ENCODE measurements at regions not wholly inside any gene's neighbourhood (a gene's known extent, or its start where the extent isn't known, plus 50 kb on each side); places are given as distances from the start of the nearest gene placed in this dataset.

DNA sequence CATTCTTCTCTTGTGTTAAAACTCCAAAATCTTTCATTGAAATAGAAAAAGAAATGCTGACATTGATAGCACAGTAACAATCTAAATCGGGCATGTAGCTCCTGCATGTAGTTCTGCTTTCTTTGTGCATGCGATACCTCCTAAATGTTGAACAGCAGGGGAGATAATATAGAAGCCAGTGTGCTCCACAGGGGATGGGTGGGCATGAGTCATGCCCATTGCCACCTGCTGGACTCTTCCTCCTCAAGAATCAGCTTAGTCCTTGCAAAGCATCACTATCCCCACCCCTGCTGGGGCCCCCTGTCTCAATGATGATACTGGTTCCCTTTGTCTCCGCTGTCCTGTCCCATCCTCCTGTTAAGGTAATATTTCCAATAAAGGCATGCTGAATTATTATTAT, 203.0 kb downstream of the RWDD3 start:
- H3K4me3 Mint-ChIP-seq, result no peak overlapping the region
- H3K9me3 Mint-ChIP-seq, result no peaks in the 10 kb centered on the region
- no peaks in the 10 kb centered on the region for H3K4me1 Mint-ChIP-seq (ENCODE audit: low read depth)

DNA sequence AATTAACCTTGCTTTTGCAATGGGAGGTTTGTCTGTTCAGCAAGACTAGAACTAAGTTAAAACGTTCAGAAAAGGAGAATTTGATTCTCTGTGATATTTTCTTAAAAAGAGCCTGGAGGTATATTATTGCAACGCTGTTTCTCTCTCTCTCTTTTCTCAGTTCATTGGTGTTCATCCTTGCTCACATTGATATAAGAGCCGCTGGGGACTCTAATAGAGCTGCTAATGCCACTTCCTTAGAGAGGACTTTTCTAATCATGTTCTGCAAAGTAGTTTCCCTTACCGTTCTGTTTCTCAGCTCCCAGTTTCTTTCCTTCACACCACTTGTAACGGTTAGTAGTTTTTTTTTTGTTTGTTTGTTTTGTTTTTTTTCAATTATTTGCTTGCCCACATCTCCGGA, 203.8 kb downstream of the RWDD3 start:
- no peaks in the 10 kb centered on the region for H3K36me3 Mint-ChIP-seq (ENCODE audit: low read depth)
- H3K27me3 Mint-ChIP-seq, result peaks cover 4% of the 10 kb centered on the region
- no peaks in the 10 kb centered on the region for H3K9me3 Mint-ChIP-seq
- H3K4me3 Mint-ChIP-seq, result no peak overlapping the region
- H3K4me1 Mint-ChIP-seq (ENCODE audit: low read depth), result no peaks in the 10 kb centered on the region
- no peak overlapping the region for H3K27ac Mint-ChIP-seq

More for the DNA sequence above, 203.0 kb downstream of the RWDD3 start:
- H3K36me3 Mint-ChIP-seq (ENCODE audit: low read depth), result no peaks in the 10 kb centered on the region
- H3K27me3 Mint-ChIP-seq, result peaks cover 4% of the 10 kb centered on the region
- H3K27ac Mint-ChIP-seq, result no peak overlapping the region

DNA sequence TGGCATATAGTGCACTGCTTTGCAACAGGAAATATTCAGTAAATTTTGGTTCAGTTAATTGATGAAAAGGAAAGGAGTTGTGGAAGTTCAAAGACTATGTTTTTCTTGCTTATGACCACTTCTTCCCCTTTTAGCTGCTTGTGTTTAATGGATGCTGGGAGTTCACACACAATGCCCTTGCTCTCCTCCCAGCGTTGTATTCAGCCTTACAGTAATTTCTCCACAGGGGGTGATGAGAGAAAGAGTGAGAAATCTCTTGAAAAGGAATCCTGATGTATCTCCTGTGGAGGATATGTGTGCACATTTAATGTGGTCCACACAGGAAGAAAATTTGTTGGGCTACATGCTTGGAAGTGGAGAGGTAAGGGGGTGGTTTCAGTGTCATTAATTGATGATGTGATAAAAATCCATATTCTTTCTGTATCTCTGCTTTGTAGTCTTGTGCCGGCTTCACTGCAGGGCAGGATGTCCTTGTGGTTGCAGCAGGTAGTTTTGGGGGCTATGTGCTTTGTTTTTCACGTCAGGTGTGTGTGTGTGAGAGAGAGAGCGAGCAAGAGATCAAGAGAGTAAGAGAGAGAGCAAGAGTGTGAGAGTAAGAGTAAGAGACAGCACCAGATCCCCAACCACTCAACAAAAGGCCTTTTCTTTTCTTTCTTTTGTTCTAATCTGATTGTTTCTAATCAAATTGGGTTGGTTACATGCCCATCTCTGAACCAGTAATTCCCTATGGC, 204.4 kb downstream of the RWDD3 start:
- Mint-ChIP-seq H3K36me3 (ENCODE audit: low read depth) (no peaks in the 10 kb centered on the region), H3K27ac (no peak overlapping the region), H3K9me3 (no peaks in the 10 kb centered on the region), H3K4me1 (ENCODE audit: low read depth) (no peaks in the 10 kb centered on the region), H3K4me3 (no peak overlapping the region), H3K27me3 (peaks cover 4% of the 10 kb centered on the region)

DNA sequence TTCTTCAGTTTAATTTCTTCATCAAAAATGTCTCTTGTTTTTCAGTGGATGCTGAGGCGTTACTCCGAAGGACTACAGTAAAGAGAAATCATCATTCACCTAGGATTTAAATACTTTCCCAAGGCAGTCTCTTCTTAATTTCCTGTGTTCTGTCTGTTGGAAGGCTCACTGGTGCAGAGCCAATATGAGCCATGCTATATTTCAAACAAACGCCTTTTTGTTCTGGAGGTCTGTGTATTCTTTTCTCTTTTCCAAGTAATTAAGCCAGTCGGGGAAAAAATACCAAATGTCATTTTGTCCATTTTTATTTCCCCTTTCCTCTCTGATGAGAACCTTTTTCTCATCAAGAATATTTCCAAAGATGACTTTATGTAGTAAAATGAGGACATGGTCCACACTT, 206.5 kb downstream of the RWDD3 start:
- H3K4me1 Mint-ChIP-seq (ENCODE audit: low read depth), result no peaks in the 10 kb centered on the region
- H3K27me3 Mint-ChIP-seq, result no peaks in the 10 kb centered on the region
- no peak overlapping the region for H3K27ac Mint-ChIP-seq
- H3K4me3 Mint-ChIP-seq, result no peak overlapping the region
- H3K36me3 Mint-ChIP-seq (ENCODE audit: low read depth), result no peaks in the 10 kb centered on the region
- no peaks in the 10 kb centered on the region for H3K9me3 Mint-ChIP-seq

DNA sequence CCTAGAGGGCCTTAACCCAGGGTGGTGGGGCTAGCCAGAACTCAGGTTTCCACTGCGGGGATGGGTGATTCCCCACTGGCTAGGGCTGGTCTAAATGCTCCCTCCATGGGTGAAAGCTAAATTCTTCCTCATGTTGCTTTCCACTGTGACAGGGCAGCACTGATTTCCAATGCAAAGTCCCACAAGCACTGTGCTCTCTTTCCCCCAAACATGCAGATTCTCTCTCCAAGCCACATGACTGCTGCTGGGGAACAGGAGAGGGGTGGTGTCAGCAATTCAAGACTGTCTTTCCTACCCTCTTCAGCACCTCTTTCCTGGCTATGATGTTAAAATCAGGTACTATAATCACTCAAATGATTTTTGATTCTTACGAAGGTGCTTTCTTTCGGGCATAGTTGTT, 215.5 kb downstream of the RWDD3 start:
- Mint-ChIP-seq H3K27me3 (no peaks in the 10 kb centered on the region), H3K27ac (no peak overlapping the region), H3K4me3 (no peak overlapping the region), H3K9me3 (peaks cover 12% of the 10 kb centered on the region), H3K36me3 (ENCODE audit: low read depth) (no peaks in the 10 kb centered on the region), H3K4me1 (ENCODE audit: low read depth) (no peaks in the 10 kb centered on the region)

DNA sequence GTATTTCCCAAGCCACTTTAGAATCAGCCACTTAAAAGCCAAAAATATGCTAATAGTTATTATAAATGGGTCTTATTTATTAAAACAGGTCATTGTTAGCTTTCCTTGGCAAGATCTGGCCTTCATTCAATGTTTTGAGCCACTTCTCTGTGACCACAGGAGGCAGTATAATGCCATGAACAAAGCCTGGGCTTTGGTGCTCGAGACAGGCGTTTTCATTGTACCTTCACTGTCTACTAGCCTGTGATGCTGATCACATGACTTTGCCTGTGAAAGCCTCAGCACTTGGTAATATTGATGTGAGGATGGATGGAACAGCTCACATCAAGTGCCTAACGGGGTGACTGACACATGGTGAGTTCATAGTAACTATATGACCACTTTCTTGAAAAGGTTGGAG, 217.0 kb downstream of the RWDD3 start:
- no peak overlapping the region for H3K27ac Mint-ChIP-seq
- no peaks in the 10 kb centered on the region for H3K4me1 Mint-ChIP-seq (ENCODE audit: low read depth)
- H3K4me3 Mint-ChIP-seq, result no peak overlapping the region
- H3K9me3 Mint-ChIP-seq, result peaks cover 12% of the 10 kb centered on the region
- no peaks in the 10 kb centered on the region for H3K36me3 Mint-ChIP-seq (ENCODE audit: low read depth)
- H3K27me3 Mint-ChIP-seq, result no peaks in the 10 kb centered on the region

DNA sequence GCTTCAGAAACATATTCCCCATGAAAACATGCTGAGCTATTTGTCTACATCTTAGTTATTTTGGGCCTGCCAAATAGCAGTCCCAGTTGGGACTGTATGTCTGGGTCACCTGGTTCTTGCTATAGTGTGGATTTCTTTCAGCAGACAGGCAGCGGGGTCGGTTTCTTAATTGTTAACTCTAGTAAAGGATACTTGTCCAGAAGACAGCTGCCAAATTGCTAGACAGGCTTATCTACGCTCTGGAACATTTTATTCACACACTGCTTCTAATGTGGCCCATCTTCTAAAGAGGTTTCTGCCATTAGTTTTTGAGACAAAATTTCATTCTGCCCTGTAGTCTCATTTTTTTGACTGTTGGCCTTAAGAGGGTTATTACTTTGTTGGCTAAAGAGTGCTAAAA, 217.9 kb downstream of the RWDD3 start:
- H3K4me1 Mint-ChIP-seq (ENCODE audit: low read depth), result no peaks in the 10 kb centered on the region
- no peaks in the 10 kb centered on the region for H3K36me3 Mint-ChIP-seq (ENCODE audit: low read depth)
- H3K9me3 Mint-ChIP-seq, result peaks cover 12% of the 10 kb centered on the region
- H3K27me3 Mint-ChIP-seq, result no peaks in the 10 kb centered on the region
- no peak overlapping the region for H3K4me3 Mint-ChIP-seq
- no peak overlapping the region for H3K27ac Mint-ChIP-seq

DNA sequence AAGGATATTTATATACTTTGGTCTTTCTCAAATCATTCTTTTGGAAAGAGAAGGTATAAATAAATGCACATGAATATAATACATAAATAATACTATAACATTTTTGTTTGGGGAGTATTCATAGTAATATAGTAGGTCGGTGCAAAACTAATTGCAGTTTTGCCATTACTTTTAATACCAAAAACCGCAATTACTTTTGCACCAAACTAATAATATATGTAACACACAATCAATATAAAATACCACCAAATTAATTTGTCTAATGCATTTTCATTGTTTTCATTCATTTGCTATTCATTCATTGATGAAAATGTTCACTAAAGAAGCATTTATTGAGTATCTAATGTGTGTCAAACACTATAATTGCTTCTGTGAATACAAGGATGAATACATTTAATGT, 219.0 kb downstream of the RWDD3 start:
- no peak overlapping the region for H3K27ac Mint-ChIP-seq
- H3K4me1 Mint-ChIP-seq (ENCODE audit: low read depth), result no peaks in the 10 kb centered on the region
- H3K9me3 Mint-ChIP-seq, result peaks cover 12% of the 10 kb centered on the region
- no peak overlapping the region for H3K4me3 Mint-ChIP-seq
- no peaks in the 10 kb centered on the region for H3K27me3 Mint-ChIP-seq
- H3K36me3 Mint-ChIP-seq (ENCODE audit: low read depth), result no peaks in the 10 kb centered on the region

DNA sequence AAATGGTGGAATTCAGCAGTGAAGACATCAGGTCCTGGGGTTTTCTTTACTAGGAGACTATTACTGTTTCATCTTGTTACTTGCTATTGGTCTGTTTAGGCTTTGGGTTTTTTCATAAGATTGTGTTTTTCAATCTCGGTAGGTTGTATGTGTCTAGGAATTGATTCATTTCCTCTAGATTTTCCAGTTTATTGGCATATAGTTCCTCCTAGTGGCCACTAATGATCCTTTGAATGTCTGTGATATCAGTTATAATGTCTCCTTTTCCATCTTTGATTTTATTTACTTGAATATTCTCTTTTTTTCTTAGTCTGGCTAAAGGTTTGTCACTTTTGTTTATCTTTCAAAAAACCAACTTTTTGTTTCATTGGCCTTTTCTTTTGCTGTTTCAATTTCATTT, 233.0 kb downstream of the RWDD3 start:
- Mint-ChIP-seq H3K27me3 (no peaks in the 10 kb centered on the region), H3K4me1 (ENCODE audit: low read depth) (no peaks in the 10 kb centered on the region), H3K27ac (no peak overlapping the region)

DNA sequence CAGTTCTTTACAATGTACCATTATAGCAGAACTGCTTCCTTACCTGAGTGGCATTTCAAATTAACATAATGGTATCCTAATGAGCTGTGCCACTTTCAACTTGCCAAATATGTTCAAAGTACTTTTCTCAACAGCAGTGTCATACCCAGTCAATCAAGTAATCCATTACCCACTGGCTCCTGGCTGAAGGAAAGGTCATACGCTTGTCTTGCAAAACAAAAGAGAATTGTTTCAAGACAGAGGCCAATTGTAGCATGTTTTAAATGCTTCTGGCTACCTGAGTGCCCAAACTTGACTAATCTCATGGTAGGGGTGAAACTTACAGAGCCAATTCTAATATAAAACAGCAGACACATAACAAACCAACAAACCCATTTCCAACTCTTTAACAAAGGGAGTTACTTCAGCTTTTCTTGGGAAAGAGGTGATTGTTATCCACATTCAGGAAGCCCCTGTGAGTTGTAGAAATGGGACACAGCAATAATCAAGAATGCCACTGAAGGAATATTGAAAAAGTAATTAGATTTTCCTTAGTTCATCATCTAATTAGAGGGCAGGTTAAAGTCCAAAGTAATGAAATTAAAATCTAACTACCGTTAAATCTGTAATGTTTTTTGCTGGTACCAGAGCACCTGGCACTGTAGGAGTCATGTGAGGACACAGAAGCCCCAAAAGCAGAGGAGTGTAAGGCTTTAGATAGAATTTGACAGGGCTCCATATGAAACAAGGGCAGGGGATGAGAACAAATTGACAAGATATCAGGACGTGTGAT, 241.9 kb downstream of the RWDD3 start:
- Mint-ChIP-seq H3K9me3 (peaks cover 6% of the 10 kb centered on the region), H3K4me3 (no peak overlapping the region), H3K27ac (no peak overlapping the region), H3K36me3 (ENCODE audit: low read depth) (no peaks in the 10 kb centered on the region), H3K27me3 (no peaks in the 10 kb centered on the region), H3K4me1 (ENCODE audit: low read depth) (no peaks in the 10 kb centered on the region)

More for the DNA sequence above, 233.0 kb downstream of the RWDD3 start:
- Mint-ChIP-seq H3K36me3 (ENCODE audit: low read depth) (no peaks in the 10 kb centered on the region), H3K9me3 (peaks cover 13% of the 10 kb centered on the region), H3K4me3 (no peak overlapping the region)

DNA sequence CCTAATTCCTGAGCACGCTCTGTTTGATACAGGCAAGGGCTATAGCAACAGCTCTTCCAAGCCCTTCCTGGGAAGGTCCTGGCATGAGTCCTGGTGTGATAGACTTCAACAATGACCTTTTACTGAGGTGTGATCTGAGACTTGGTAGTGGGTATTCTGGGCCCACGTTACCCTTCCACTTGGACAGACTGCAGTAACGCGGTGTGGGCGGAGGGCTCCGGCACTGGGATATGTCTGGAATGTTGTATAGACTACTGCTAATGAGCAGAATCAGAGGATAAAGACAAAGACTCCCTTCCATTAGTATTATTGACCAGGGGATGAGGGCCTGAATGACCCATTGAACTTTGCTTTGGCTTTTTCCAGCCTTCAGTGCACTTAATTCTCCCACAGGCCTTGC, 262.3 kb downstream of the RWDD3 start:
- no peaks in the 10 kb centered on the region for H3K36me3 Mint-ChIP-seq (ENCODE audit: low read depth)
- no peaks in the 10 kb centered on the region for H3K27me3 Mint-ChIP-seq
- H3K4me1 Mint-ChIP-seq (ENCODE audit: low read depth), result no peaks in the 10 kb centered on the region
- H3K9me3 Mint-ChIP-seq, result peaks cover 3% of the 10 kb centered on the region
- no peak overlapping the region for H3K4me3 Mint-ChIP-seq
- H3K27ac Mint-ChIP-seq, result no peak overlapping the region

DNA sequence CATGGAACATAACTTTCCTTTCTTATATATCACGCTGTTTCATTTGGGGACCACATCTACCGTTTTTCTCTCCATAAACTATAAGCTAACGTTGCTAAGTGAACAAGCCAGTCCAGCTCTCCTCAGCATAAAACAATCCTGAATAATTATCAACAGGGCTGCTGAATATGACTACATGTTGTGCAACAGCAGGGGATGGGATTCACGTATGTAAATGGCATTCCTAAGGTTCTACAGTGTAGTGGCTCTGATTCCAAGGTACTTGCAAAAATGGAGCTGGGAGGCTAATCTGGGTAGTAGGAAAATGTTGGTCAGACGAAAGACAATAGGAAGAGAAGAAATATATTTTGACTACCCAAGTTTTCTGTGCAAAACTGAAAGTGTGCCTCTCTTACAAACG, 262.8 kb downstream of the RWDD3 start:
- H3K27me3 Mint-ChIP-seq, result no peaks in the 10 kb centered on the region
- no peak overlapping the region for H3K4me3 Mint-ChIP-seq
- H3K36me3 Mint-ChIP-seq (ENCODE audit: low read depth), result no peaks in the 10 kb centered on the region
- peaks cover 3% of the 10 kb centered on the region for H3K9me3 Mint-ChIP-seq
- no peaks in the 10 kb centered on the region for H3K4me1 Mint-ChIP-seq (ENCODE audit: low read depth)
- H3K27ac Mint-ChIP-seq, result no peak overlapping the region

DNA sequence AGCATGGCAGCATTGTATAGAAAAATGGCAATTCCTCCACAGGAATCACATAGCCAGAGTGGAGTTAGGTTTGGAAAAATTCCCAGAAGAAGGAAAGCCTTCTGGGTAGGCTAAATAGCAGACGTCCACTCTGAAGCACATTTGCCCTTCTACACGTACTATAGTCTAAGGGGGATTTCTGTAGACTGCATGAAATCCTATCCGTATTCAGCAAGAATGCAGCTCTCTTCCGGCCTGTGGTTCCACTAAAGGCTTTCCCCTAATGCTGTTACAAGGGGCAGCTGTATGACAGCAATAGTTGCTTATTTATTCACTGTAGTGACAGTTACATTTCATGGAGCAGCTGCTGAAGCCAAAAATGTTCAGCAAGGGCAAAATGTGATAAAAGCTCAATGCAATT, 263.6 kb downstream of the RWDD3 start:
- Mint-ChIP-seq H3K9me3 (peaks cover 3% of the 10 kb centered on the region), H3K4me3 (no peak overlapping the region), H3K27me3 (no peaks in the 10 kb centered on the region), H3K4me1 (ENCODE audit: low read depth) (no peaks in the 10 kb centered on the region), H3K36me3 (ENCODE audit: low read depth) (no peaks in the 10 kb centered on the region), H3K27ac (no peak overlapping the region)

DNA sequence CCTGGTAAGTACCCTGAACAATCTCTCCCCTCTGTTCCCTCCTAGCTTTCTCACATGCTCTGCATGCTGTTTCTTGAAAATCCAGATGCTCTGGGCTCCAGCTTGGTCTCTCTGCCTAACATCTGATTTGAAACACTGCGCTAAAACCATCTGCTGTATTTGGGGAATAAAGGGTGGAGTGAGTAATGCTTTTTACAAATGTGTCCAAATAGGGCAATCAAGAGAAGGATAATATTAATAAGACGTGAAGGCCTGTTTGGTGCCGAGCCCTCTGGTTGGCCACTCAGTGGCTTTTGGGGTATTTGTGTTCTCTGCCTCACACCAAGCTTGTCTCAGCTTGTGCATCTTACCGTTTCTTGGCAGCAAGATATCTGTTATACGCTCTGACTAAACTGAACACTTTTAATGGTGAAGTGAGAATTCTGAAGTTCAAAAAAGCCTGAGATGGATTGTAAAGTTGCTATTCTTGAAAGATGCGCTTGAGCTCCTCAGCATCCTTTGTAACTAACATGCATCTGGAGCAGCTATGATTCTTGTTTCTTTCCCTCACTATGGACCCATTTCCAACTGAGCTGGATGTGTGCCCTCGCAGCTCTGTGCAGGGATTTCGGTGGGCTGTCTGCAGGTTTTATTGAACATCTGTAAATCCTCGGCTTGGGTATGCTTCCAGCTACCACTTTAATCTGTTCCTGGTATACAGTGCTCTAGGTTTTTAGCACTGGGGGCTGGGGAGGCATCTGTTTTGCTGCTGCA, 269.4 kb downstream of the RWDD3 start:
- no peaks in the 10 kb centered on the region for H3K9me3 Mint-ChIP-seq
- H3K4me3 Mint-ChIP-seq, result no peak overlapping the region
- no peaks in the 10 kb centered on the region for H3K36me3 Mint-ChIP-seq (ENCODE audit: low read depth)
- no peaks in the 10 kb centered on the region for H3K27me3 Mint-ChIP-seq
- no peaks in the 10 kb centered on the region for H3K4me1 Mint-ChIP-seq (ENCODE audit: low read depth)
- H3K27ac Mint-ChIP-seq, result no peak overlapping the region

DNA sequence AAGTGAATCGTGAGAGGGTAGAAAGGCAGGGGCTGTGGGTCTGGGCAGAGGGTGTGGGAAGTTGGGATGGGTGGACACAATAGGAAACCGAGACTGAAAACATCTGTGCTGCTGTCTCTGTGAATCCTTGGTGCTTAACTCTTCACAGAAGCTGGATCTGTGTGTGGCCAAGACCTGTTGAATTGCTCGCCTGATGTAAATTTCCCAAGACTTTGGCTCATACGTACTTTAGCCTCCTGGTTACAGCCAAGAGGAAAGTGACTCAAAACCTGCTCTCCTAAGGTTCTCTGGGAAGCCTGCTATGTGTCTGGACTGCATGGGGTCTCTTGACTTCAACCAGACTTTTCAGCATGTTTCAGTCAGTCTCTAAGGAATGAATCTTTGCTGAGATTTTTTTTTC, 270.3 kb downstream of the RWDD3 start:
- no peaks in the 10 kb centered on the region for H3K4me1 Mint-ChIP-seq (ENCODE audit: low read depth)
- no peak overlapping the region for H3K27ac Mint-ChIP-seq
- H3K27me3 Mint-ChIP-seq, result no peaks in the 10 kb centered on the region
- H3K9me3 Mint-ChIP-seq, result no peaks in the 10 kb centered on the region
- H3K36me3 Mint-ChIP-seq (ENCODE audit: low read depth), result no peaks in the 10 kb centered on the region
- H3K4me3 Mint-ChIP-seq, result no peak overlapping the region

Data from stimulated activated naive CD8-positive, alpha-beta T cell treated with anti-CD3 and anti-CD28 coated beads, Interleukin-15, Interleukin-2, amounts not matched to agents 100 ng/mL and 50 ng/mL, for 24 hours (primary cell).